NCI-H2081 treated with DMSO at 0.1 percent for 48 hours (cell line): ENCODE measurements at regions not wholly inside any gene's neighbourhood (a gene's known extent, or its start where the extent isn't known, plus 50 kb on each side); places are given as distances from the start of the nearest gene placed in this dataset.
"Not testable (repeated sequence)": the region's sequence is repeated elsewhere in the genome, so short reads cannot be mapped to it uniquely, and the experiment has no call there.

Experiments
- DNase-seq: peaks from one replicate; lab custom pipeline; 2025; lab: John Stamatoyannopoulos, UW

DNA sequence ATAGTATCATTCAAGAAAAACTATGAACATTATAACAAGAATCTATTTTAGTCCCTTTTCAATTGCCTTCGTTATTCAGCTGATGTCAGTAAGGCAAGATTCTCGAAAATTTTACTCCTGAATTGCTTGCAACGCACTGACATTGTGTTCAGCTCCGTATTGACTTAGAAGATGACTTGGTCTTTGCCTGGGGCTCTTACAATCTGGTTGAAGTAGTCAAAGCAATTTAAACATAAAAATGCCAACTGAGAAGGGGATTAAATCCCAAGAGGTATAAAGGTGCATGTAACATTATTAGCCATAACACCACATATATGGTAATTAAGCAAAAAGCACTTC is 507.1 kb downstream of the CENPC start:
- DNase-seq = no peak

DNA sequence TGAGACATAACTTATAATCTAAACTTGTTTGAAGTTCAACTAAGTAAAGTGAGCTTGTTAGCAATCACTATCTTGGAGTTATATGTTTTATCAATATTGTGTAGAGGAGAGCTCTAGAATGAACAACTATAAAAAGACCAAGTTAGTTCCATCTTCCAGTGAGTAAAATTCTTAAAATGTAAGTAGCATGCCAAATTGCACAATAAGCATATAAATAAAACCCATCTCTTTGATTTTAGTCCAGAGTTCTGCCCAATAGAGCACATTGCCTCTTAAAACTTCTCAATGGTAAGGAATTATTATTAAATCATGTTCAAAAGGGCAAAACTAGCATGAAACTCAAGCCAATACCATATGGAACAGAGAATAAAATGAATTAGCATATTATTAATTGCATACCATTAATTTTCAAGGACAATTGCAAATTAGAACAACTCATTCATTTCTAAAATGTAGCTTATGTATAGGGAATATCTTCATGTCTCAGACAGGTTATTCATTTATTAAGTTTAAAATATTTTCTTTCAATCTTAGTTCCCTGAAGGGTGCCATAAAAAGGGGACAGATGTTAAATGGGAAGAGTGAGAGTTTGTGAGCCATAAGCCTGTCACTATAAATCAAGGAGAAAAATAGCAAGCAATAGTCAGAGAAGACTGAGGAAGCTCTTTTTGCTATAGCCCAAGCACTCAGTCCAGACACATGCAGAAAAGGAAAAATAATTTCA is 507.6 kb downstream of the CENPC start:
- DNase-seq = no peak

DNA sequence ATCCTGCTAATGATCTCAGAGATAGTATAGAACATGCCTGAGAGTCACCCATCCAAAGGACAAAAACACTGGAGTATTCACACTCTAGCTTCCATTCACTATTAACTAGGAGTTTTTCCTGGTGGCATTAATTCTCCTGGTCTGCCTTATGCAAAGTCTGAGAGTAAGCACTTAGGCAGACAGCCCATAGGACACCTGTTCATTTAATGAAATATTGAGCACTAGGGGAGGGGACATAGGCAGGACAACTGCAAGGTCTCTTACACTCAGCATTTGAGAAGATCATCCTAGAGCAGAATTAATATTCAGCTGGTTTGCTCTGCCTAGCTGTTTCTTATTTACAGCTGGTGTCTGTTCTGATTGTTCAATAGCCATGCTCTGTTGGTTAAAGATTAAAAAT is 508.5 kb downstream of the CENPC start:
- no peak for DNase-seq

DNA sequence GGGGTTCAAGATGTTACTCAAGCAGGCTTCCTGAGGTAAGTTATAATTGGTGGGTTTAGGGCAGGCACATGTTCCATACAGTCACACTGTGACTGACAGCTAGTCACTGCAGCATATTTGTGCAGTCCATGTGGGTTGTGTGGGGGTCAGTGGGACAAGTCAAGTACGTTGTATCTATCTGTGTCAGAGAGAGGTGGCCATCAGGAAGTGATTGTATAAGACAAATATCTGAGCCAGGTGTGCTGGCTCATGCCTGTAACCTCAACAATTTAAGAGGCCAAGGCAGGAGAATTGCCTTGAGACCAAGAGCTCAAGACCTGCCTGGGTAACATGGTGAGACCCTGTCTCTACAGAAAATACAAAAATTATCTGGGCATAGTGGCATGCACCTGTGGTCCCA is 509.3 kb downstream of the CENPC start:
- no peak for DNase-seq

DNA sequence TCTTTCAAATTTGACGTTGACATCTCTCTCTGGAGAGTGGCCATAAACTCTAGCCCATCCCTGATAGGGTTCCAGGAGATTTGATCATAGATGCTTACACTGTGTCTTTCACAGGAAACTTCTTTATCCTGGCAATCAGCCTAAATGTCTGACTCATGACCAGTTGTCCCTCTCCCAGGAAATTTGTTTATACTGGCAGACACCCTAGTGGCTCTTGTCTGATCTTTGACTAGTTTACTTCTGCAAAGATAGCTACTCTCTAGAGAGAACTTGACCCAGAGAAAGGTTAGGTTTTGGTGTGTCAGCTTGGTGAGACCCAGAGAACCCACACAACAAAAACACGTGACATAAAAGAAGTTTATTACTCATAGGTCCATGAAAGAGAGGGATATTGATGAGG is 509.8 kb downstream of the CENPC start:
- DNase-seq = no peak

DNA sequence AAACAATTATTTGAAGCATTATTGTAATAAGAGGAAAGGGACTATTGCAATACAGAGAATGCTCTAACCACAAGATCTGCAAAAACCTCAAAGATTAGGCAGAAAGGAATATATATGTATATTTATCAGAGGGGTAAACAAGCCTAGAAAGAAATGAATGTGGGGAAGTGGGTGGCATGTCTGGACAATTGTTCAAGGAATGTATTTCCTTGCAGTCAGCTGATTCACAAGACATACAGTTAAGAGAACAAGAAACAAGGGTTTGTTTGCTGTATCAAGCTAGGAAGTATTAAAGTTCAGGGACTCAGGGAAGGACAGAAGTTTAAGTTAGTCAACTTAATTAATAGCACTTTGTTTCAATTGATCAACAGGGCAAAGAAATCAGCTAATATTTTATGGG is 514.7 kb downstream of the CENPC start:
- no peak for DNase-seq

DNA sequence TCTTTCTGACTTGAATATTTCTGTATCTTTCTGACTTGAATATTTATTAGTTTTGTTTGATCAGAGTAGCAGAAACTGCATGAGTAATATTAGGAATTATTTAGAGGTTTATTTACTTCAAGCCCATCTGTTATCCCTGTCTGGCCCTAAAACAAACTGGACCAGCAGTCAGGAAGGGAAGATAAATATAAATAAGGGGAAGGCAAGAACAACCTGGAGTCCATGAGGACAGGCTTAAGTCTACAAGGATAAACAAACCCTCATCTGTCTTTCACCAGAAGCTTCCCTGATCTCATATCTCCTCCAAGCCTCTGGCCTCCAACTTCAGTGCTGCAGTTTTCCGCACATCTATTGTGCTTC is 524.9 kb downstream of the CENPC start:
- DNase-seq = no peak

DNA sequence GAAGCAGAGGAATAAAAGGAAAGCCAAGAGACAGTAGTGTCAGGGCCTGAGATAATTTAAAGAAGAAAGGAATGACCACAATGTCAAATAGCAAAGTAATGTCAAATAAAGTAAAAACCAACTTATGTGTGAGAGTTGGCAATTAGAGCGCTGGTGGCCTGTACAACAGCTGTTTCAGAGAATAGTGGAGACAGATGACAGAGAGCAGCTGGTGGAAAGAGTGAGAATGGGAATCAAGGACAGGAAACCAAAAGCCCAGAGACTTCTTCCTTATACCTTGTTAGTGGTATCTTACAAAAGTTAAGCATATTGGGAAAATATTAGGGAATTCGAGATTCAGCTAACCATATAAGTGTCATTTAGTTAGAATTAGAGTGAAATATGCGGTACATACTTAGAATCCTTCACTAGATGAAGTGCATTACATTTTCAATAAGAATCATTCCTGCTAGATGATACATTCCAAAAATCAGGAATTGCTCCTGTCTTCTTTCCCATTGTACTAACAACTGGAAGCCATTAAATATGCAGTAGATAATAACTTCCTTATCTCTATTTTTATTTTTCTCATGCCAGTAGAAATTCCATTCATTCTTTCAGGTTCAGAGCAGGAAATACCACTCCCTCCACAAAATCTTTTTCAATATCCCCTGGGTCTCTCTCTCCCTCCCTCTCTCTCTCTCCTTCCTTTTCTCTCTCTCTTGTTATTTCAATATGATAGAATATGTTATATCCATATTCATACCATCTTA is 525.4 kb downstream of the CENPC start:
- DNase-seq = no peak

DNA sequence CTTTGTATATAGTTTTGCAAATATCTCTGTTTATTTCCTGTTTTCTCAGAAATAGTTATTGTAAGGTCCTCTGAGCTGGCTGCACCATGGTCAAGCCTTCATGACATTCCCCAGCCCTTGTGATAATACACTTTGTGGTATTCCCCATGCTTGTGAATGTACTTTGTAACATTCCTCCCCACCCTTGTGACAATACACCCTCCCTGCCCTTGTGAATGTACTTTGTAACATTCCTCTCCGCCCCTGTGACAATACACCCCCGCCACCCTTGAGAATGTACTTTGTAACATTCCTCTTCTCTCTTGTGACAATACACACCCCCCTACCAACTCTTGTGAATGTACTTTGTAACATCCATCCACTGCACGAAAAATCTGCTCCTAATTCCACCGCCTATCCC is 530.7 kb downstream of the CENPC start:
- no peak for DNase-seq

DNA sequence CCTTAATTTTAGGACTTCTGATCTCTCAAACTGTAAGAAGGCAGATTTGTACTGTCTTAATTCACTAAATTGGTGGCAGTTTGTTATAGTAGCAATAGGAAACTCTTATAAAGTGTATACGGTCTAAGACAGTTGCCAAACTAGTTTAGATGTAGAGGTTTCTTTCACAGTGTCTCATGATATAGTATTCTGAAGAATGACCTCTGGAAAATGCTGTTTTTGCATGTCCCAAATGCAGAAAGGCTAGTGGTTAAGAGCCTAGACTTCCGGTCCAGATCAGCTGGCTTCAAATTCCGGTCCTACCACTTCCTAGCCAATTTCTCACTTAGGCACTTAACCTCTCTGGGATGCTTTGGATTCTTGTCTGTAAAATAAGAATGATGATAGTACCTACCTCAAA is 538.5 kb downstream of the CENPC start:
- DNase-seq = no peak

DNA sequence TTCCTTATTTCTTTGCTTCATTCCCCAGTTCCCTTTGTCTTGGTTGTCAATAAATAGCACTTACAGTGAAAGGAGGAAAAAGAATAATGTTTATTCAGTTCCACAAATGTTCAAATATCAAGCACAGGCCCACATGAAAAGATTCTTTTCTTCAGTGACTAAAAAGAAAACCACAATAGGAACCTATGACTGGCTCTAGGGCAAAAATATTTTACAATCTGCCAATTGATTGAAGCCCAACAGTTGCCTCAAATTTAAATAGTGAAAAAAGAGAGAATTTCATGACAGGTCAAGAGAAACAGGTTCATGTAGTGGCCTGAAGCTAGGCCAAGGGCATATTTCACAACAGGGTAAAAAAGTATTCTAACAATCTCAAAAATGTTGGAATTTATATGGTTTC is 553.8 kb downstream of the CENPC start:
- no peak for DNase-seq

DNA sequence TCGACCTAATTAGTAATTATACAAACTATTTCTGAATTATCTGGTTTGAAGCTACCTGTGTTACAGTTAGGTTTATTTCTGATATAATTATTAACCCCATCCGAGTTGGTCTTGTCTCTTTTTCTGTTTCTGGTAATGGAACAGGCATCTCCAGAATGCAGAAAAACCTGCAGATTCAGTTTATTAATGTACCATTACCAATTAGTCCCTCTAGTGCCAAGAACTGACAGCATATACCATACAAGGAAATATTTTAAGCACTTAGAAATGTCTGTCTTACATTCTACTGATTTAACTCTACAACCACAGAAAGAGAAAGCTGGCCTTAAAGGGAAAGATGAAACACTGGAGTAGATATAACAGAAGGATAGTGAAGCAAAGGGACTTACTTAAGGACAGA is 570.6 kb downstream of the CENPC start:
- no peak for DNase-seq

DNA sequence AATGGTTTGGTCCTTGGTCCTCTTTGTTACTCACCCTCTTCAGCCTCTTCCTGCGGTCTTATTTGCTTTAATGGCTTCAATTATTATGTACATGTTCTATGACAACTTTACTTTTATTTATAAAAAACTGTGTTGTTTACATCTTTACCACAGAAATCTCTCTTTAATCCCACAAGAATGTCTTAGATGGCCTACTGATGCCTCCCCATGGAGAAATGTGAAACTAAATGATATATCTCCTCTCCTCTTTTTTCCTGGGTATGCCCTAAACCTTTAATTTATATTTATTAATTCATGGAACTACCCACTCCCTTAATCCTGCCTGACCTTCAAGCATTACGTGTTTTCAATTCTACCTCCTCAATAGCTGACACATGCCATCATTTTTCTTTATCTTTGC is 573.2 kb downstream of the CENPC start:
- DNase-seq = no peak

DNA sequence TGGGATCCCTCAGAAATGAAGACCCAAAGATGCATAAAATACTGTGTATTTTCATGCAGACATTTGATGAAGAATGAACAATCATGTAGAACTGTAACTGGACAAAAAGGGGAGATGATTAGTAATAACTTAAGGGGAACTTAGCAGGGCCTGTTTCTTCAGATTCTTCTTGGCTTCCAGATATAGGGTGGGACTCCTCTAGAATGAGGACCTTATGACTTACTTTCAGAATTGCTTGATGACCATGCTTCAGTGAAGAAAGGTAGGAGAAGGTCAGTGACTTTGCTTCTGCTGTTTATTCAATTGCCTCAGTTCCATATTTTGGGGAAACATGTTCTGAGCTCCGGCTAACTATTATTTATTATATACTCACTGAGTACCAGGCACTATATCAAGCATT is 580.8 kb downstream of the CENPC start:
- DNase-seq = no peak

DNA sequence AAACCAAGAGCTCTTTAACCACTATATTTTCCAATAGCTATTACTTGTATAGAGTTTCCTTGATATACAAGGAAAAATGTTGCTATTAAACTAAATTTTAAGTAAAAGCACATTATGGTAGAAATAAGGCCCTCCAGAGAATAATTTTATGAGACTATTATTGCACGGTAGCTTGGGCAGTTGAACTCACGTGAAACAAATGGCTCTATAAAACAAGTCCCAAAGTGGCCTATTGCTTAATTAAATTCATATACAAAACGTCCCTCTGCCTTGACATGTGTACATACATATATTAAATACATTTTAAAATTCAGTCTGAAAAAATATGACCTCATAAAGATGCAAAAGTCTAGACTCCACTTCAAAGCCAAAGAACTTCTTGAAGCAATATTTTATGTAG is 582.2 kb downstream of the CENPC start:
- no peak for DNase-seq

DNA sequence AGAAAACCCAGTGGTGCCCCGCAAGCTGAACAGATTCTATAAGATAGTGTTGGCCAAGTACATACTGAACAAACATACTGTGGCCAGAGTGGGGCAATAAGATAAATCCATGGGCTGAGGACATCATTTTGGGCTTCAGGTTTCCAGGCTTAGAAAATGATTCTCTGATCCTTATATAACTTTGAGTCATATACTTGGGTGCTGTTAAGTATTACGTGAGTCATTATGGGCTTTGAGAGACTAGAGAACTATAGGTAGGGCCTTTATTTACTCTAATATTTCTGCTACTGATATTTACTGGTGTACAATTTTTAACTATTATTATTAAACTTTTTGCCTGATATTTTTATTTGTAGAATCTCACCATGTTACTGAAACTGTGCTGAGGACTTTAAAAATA is 586.1 kb downstream of the CENPC start:
- DNase-seq = no peak

DNA sequence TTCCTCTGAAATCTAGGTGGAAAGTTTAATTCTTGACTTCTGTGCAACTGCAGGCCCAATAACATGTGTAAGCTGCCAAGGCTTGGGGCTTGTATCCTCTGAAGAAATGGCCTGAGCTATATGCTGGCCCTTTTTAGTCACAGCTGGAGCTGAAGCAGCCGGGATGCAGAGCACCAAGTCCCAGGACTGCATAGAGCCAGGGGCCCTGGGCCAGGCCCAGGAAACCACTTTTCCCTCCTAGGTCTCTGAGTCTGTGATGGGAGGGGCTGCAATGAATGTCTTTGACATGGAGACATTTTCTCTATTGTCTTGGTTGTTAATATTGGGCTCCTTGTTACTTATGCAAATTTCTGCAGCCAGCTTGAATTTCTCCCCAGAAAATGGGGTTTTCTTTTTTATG is 588.5 kb downstream of the CENPC start:
- no peak for DNase-seq

DNA sequence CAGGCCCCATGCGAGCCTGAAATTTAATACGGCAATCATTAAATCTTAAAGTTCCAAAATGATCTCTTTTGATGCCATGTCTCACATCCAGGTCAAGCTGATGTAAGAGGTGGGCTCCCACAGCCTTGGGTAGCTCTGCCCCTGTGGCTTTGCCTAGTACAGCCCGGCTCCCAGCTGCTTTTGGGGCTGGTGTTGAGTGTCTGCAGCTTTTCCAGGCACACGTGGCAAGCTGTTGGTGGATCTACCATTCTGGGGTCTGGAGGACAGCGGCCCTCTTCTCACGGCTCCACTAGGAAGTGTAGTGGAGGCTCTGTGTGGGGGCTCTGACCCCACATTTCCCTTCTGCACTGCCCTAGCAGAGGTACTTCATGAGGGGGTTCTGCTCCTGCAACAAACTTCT is 588.9 kb downstream of the CENPC start:
- no peak for DNase-seq

DNA sequence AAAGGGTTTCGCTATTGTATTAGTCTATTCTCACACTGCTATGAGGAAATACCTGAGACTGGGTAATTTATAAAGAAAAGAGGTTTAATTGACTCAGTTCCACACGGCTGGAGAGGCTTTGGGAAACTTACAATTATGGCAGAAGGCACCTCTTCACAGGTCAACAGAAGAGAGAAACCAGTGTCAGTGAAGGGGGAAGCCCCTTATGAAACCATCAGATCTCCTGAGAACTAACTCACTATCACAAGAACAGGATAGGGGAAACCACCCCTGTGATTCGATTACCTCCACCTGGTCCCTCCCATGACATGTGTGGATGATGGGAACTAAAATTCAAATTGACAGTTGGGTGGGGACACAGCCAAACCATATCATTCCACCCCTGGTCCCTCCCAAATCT is 589.5 kb downstream of the CENPC start:
- DNase-seq = no peak

DNA sequence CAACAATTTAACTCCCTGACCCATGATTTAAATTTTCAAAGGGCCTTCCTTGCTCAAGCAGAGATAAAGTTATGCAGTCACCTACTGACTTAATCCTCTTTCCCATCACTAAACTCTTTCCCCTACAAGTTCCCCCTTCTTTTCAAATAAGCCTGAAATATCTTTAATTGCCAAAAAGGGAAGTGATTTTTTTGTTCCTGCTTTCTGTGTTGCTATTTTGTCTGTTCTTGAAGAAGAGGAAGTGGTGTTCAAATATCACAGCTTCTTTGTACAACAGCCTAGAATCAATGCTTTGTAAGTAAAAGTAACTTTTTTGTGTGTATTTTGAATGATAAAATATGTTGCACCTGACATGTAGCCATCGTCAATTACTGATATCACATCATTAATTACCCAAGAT is 595.9 kb downstream of the CENPC start:
- DNase-seq = no peak

DNA sequence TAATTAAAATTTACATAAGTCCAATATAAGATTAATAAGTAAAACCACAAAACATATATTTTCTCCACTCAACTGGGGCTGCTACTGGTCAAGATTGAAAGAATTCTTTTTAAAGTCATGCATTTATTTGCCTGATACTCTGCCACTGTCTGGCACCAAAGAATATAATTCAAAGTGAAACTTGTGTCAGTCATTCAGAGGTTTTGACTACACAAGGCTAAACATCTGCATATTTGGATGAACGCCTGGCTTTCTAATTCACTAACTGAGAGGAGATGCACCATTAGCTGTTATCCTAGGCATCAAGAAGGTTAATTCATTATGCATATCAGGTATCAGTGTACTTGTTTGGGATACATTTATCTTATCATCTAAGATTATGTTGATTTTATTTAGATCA is 598.5 kb downstream of the CENPC start:
- no peak for DNase-seq

DNA sequence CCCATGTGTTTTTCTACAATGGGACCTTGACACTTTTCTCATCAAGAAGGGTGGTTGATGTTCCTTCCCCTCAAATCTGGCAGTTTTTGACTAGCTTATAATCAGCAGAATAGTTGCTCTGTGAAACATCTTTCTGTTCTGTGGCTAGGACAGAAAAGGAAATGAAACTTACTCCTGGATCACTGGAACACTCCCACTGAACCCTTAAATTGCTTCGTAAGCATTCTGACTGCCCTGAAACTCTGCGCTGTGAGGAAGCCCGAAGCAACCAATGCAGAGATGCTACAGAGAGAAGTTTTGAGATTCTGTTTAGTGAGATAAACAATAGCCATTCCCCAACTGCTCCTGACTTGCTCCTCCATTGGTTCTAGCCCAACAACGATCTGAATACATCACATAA is 602.2 kb downstream of the CENPC start:
- no peak for DNase-seq

DNA sequence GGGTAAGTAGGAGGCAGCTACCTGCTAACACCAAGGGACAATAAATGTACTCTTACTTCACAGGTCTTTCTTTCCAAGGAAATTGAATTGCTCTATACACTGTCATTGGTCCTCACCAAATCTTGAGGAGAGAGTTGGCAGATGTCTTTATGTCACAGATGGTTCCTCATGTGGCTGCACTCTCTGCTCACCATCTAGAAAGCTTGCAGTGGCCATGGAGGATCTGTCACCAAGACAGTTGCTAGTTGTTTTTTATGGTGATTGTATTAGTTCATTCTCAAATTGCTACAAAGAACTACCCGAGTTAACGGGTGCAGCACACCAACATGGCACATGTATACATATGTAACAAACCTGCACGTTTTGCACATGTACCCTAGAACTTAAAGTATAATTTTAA is 613.3 kb downstream of the CENPC start:
- DNase-seq = not testable (repeated sequence)

DNA sequence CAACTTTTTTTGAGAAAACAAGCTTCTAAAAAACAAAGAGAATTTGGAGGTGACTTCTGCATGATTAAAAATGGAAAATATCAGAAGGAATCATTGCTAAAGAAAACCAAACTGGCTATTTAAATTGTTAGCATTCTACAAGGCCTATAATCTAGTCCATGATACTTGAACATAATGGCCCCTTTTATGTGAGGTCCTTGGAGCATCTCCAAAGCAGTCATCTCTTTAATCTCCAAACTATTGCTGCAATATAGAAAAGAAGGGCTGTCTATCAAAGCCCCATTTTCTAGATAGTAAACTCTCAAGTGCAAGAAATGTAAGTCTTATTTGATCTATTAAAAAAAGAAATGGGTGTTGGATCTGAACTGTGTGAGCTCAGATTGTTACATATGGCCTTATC is 615.1 kb downstream of the CENPC start:
- no peak for DNase-seq
